ENCODE measurements at regions not wholly inside any gene's neighbourhood (a gene's known extent, or its start where the extent isn't known, plus 50 kb on each side); places are given as distances from the start of the nearest gene placed in this dataset.

DNA sequence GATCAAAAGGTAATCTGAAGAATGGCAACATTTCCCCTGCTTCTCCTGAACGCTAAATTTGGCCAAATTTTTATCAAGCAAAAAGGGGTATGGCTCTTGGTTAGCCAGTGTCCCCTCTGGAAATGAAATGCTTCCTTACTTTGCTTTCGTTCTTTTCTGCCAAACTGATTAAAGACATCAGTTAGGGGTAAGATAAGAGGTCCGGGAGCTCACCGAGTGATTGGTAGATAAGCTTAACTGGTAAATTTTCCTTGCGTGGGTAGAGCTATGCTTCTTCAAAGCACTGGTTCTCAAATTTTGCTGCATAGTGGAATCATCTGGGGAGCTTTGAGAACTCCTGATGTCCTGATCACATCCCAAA is 62.7 kb upstream of the MAPRE2 start:
- ChIA-PET POLR2A (ENCODE audit: partially characterized antibody) (interaction anchor here (1.0 kb wide), 1 partner anchor 62 kb away, joined by 3 read pairs; the partner anchor contains the start of gene MAPRE2), CTCF (ENCODE audit: partially characterized antibody) (interaction anchor here (1.3 kb wide), 1 partner anchor 112 kb away, joined by 5 read pairs; no protein-coding TSS in a partner anchor)
- Histone ChIP-seq H2BK12ac (ENCODE audit: low read depth, low read length) (no peak overlapping the region; the same call in 1 of the 2 replicates), H3K9ac (replicated peaks in 1 of 4; ENCODE audit: extremely low read depth in 1 of 4, low read depth in 3 of 4, low read length in 3 of 4) (no peak overlapping the region; a peak in 1 of 7 replicates), H4K8ac (ENCODE audit: extremely low read depth, insufficient read depth, low read length) (no peak overlapping the region), H2BK5ac (ENCODE audit: low read depth, low read length) (no peak overlapping the region), H2BK120ac (replicated peaks; ENCODE audit: low read depth, low read length) (no peak overlapping the region), H3K9me3 (ENCODE audit: insufficient read depth in 2 of 2, low read depth in 1 of 2, low read length in 1 of 2) (no peaks in the 10 kb centered on the region), H3K79me1 (ENCODE audit: low read depth, low read length) (no peaks in the 10 kb centered on the region), H2BK20ac (ENCODE audit: low read length) (no peak overlapping the region), H3K4me1 (replicated peaks in 1 of 4; ENCODE audit: control insufficient read depth in 3 of 4, insufficient read depth in 4 of 4, low read length in 3 of 4) (peaks cover 8 to 11% (median 9%) of the 10 kb centered on the region in 4 experiments; a peak in 6 of 7 replicates), H3K4me2 (ENCODE audit: insufficient read depth in 1 of 2, low read depth in 2 of 2, low read length in 2 of 2) (peak overlapping the region; percentile 86 to 93), H4K91ac (replicated peaks; ENCODE audit: insufficient read length, low read length) (no peak overlapping the region), H4K5ac (ENCODE audit: insufficient read length, low read depth, low read length) (no peak overlapping the region), H3K56ac (replicated peaks; ENCODE audit: insufficient read length, low read depth, low read length) (no peak overlapping the region), H2AK5ac (ENCODE audit: low read depth, low read length) (no peak overlapping the region), H3K4me3 (ENCODE audit: extremely low read depth in 1 of 4, insufficient read depth in 2 of 4, low read depth in 3 of 4, low read length in 4 of 4) (peak overlapping the region; percentile 67 to 85 (median 77); a peak in 6 of 8 replicates), H4K20me1 (replicated peaks in 1 of 2; ENCODE audit: control insufficient read depth in 1 of 2, insufficient read depth in 2 of 2, low read length in 2 of 2) (no peaks in the 10 kb centered on the region), H2BK15ac (ENCODE audit: low read length) (no peak overlapping the region), H2AFZ (ENCODE audit: low read length) (no peak overlapping the region), H3K79me2 (ENCODE audit: control insufficient read depth in 1 of 2, insufficient read depth in 2 of 2, low read length in 2 of 2) (no peaks in the 10 kb centered on the region), H3K23me2 (ENCODE audit: low read depth, low read length) (peaks cover 17% of the 10 kb centered on the region), H3K14ac (ENCODE audit: insufficient read length) (no peak overlapping the region), H3K27me3 (replicated peaks in 1 of 4; ENCODE audit: control insufficient read depth in 3 of 4, extremely low read depth in 1 of 4, insufficient read depth in 3 of 4, low read length in 3 of 4) (peaks cover 13 to 53% (median 42%) of the 10 kb centered on the region in 4 experiments), H3K36me3 (ENCODE audit: control insufficient read depth in 2 of 4, insufficient read depth in 4 of 4, low read length in 3 of 4) (no peaks in the 10 kb centered on the region), H3K27ac (ENCODE audit: low read depth, low read length) (no peak overlapping the region), H3K23ac (ENCODE audit: insufficient read length) (no peak overlapping the region), H3K4ac (replicated peaks; ENCODE audit: insufficient read length, low read depth, low read length) (no peak overlapping the region), H3K18ac (ENCODE audit: extremely low read depth, low read length) (no peak overlapping the region)
- DNase-seq (ENCODE audit: low read depth in 1 of 2, low spot score in 2 of 2): no peak
- WGBS, 2 experiments (ENCODE audit: extremely low coverage in 1 of 2, insufficient coverage in 1 of 2, insufficient read length in 1 of 2, insufficient replicate concordance in 2 of 2, low coverage in 1 of 2, low lambda C conversion rate in 2 of 2, missing lambda C conversion rate in 1 of 2): 16% methylated on average over 5 of the region's 5 CpGs; no CpG with 5 or more reads in 1 of the 2 experiments
- TF ChIP-seq SUZ12 (IDR thresholded peaks at IDR 0.05; ENCODE audit: low read length): peak; percentile 7; the same call in 1 of the 2 replicates
- no peak for TF ChIP-seq CHD2 (IDR thresholded peaks at IDR 0.05; ENCODE audit: low read length)
- no peak for TF ChIP-seq EGR1 (IDR thresholded peaks at IDR 0.05; ENCODE audit: borderline replicate concordance, low read depth, low read length)
- TF ChIP-seq HDAC6 (IDR thresholded peaks at IDR 0.05; ENCODE audit: low read depth, low read length): no peak
- TF ChIP-seq RFX5 (IDR thresholded peaks at IDR 0.05; ENCODE audit: borderline replicate concordance, low read depth, low read length): no peak
- TF ChIP-seq EZH2 (IDR thresholded peaks at IDR 0.05; ENCODE audit: low read depth, low read length, severe bottlenecking): no peak
- FAIRE-seq: no peak

Data from H1 (cell line).